Central memory CD4-positive, alpha-beta T cell (primary cell): ENCODE measurements at regions not wholly inside any gene's neighbourhood (a gene's known extent, or its start where the extent isn't known, plus 50 kb on each side); places are given as distances from the start of the nearest gene placed in this dataset.

Experiments
- DNase-seq: peaks from one replicate; pipeline ENCODE4 v3.0.0; 2022

DNA sequence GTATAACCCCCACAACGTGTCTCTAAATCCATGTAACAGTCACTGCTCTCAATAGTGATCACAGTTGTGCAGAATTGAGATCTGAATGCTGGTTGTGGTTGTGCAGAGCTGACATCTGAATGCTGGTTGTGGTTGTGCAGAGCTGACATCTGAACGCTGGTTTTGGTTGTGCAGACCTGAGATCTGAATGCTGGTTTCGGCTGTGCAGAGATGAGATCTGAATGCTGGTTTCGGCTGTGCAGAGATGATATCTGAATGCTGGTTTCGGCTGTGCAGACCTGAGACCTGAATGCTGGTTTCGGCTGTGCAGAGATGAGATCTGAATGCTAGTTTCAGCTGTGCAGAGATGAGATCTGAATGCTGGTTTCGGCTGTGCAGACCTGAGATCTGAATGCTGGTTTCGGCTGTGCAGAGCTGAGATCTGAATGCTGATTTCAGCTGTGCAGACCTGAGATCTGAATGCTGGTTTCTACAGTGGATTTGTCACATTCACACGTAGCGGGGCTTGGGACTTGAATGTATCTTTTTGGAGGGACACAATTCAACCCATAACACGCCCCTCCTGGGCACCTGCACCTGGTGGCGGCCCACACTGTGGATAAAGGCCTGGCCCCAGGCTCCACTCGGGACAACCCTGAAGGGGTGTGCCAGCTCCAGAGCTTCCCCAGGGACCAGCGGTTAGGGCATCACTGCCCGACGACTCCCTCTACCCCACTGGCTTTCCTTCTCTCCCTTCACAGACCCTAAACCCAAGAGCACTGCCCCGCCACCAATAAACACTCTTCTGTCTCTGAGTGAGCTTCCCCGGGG, 51.1 kb upstream of the SLC66A3 start:
- peak; percentile 31 for DNase-seq

DNA sequence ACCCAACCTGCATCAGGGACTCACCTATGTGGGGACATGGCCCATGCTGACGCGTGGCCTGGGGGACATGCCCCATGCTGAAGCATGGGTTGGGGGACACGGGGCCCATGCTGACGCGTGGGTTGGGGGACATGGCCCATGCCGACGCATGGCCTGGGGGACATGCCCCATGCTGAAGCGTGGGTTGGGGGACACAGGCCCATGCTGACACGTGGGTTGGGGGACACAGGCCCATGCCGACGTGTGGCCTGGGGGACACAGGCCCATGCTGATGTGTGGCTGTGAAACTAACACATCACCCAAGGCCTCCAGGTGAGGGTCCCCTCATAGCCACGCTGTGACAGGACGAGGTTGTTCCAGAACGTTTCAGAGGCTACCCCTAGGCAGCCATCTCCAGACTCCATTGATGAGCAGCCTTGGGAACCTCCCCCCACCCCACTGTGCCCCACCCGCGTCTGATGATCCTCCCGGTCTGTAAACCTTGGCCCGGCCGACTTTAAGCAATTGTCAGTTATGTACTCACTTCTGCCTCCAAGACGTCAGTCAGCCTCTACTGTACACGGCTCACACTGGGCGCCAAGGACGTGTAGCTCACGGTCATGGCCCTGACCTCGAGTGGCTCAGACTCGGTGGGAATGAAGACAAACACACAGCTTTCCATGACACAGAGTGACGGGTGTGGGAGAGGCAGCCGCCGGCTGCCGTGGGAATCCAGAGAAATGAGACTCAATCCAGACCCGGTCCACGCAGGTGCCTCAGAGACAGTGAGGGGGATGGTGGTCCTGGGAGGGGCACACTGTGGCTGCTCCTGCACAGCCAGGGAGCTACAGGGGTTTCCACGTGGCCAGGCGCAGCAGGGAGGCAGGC, 50.2 kb upstream of the SLC66A3 start:
- no peak for DNase-seq
